Ovary (tissue), 3 donors: ENCODE measurements at regions not wholly inside any gene's neighbourhood (a gene's known extent, or its start where the extent isn't known, plus 50 kb on each side); places are given as distances from the start of the nearest gene placed in this dataset.

ENCODE experiments used
- EP300 ChIP-seq: sonication (generic); formaldehyde crosslinking; IDR thresholded peaks from one replicate; pipeline ENCODE4 v1.6.1; 2017; ENCODE audit warnings: antibody characterized with exemption
- POLR2A ChIP-seq: fragments of 450-650 bp; IDR thresholded peaks from one replicate; pipeline ENCODE4 v1.6.1; 2017; ENCODE audit warnings: antibody characterized with exemption, mild to moderate bottlenecking, moderate library complexity
- TF ChIP-seq, protein P1 (sequence below), 3 donors: fragments of 450-650 bp in 2 of 3; fragments of 200-600 bp in 1 of 3; IDR thresholded peaks; one replicate each; pipeline versions ENCODE4 v1.5.1 to v1.8.0; 2016 to 2022; ENCODE audit warnings: antibody characterized with exemption in 3 of 3, mild to moderate bottlenecking in 1 of 3
- donor health status: DM: no; HTN: no; CAD: no.

DNA sequence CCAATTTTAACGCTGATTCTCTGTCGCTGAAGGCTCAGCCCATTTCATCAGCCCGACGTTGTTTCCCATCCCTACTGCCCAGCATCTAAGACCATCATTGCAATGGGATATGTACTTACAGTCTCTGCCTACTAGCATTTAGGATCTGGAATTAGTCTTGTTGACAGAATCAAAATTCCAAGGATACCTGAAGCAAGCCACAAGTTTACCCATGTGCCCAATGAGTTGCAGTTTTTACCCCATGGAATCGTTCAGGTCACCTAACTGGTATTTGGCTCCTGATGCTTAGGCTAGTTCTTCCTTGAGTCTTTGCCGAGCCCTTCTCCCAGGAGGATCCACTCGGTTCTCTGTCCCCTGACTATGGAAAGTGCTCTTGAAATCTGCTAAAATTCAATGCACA lies 276.8 kb downstream of the DNAJB9 start:
- TF ChIP-seq POLR2A (no peak), EP300 (no peak)
- TF ChIP-seq, protein P1, sequence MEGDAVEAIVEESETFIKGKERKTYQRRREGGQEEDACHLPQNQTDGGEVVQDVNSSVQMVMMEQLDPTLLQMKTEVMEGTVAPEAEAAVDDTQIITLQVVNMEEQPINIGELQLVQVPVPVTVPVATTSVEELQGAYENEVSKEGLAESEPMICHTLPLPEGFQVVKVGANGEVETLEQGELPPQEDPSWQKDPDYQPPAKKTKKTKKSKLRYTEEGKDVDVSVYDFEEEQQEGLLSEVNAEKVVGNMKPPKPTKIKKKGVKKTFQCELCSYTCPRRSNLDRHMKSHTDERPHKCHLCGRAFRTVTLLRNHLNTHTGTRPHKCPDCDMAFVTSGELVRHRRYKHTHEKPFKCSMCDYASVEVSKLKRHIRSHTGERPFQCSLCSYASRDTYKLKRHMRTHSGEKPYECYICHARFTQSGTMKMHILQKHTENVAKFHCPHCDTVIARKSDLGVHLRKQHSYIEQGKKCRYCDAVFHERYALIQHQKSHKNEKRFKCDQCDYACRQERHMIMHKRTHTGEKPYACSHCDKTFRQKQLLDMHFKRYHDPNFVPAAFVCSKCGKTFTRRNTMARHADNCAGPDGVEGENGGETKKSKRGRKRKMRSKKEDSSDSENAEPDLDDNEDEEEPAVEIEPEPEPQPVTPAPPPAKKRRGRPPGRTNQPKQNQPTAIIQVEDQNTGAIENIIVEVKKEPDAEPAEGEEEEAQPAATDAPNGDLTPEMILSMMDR (IDR thresholded peaks at IDR 0.05), result no peak
